SJCRH30 (cell line): ENCODE measurements at regions not wholly inside any gene's neighbourhood (a gene's known extent, or its start where the extent isn't known, plus 50 kb on each side); places are given as distances from the start of the nearest gene placed in this dataset.

Source experiments
- DNase-seq, 2 experiments: peaks; one replicate each; pipeline ENCODE4 v3.0.0-alpha.2; 2015 to 2020
- H3K27ac ChIP-seq: fragments of 250-450 bp; sonication (Bioruptor Pico); 2 replicates; pipeline ENCODE4 v1.5.1; 2020; ENCODE audit warnings: mild to moderate bottlenecking, moderate library complexity
- H3K27me3 ChIP-seq: fragments of 250-450 bp; sonication (Bioruptor Pico); 2 replicates; pipeline ENCODE4 v1.5.1; 2020; ENCODE audit warnings: mild to moderate bottlenecking, moderate library complexity
- H3K36me3 ChIP-seq: fragments of 250-450 bp; sonication (Bioruptor Pico); 2 replicates; pipeline ENCODE4 v1.5.1; 2020; ENCODE audit warnings: mild to moderate bottlenecking, moderate library complexity
- H3K4me1 ChIP-seq: fragments of 250-450 bp; sonication (Bioruptor Pico); 2 replicates; pipeline ENCODE4 v1.5.1; 2020; ENCODE audit warnings: mild to moderate bottlenecking, moderate library complexity
- H3K4me3 ChIP-seq: fragments of 250-450 bp; sonication (Bioruptor Pico); 2 replicates; pipeline ENCODE4 v1.5.1; 2020; ENCODE audit warnings: mild to moderate bottlenecking, moderate library complexity
- H3K9me3 ChIP-seq: fragments of 250-450 bp; sonication (Bioruptor Pico); replicated peaks from 2 replicates; pipeline ENCODE4 v1.5.1; 2020; ENCODE audit warnings: mild to moderate bottlenecking, moderate library complexity

DNA sequence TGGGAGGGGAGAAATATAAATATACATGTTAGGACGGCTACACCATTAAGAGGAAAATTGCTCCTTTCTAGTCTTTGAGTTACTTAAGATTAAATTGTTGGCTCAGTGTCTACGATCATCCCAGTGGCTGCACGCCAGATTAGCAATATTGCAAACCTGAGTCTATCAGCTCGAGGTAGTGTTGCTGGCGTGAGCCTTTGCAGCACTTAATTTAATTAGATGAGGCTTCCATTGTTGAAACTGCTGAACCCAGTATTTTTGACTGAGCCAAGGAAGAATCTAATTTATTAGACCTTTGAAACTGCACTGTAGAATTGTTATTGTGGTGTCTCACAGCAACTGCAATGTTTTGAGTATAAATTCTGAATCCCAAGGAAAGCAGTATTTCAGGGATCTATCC lies 782.4 kb upstream of the ROBO1 start:
- no peak for DNase-seq
- Histone ChIP-seq H3K4me1 (no peaks in the 10 kb centered on the region), H3K27ac (no peak overlapping the region), H3K27me3 (no peaks in the 10 kb centered on the region), H3K4me3 (no peak overlapping the region), H3K36me3 (no peaks in the 10 kb centered on the region), H3K9me3 (no peaks in the 10 kb centered on the region)

DNA sequence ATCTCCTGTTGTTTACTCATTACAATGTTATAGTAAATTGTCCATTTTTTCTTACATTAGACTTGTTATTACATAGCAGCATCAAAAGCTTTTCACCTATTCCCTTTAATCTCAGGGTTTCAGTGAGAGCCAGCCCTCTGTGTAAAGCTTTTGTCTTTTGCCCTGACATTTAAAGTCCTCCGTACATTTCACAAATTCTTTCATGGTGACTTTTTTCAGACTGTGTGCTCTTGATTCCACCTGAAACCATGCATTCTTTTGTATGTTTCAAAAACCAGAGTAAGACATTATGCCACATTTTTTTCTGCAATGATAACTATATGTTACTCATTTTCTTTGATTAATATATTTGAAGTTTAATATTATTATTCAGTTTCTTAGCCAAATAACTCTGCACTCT lies 781.4 kb upstream of the ROBO1 start:
- Histone ChIP-seq H3K27ac (no peak overlapping the region), H3K4me3 (no peak overlapping the region), H3K27me3 (no peaks in the 10 kb centered on the region), H3K9me3 (no peaks in the 10 kb centered on the region), H3K36me3 (no peaks in the 10 kb centered on the region), H3K4me1 (no peaks in the 10 kb centered on the region)
- no peak for DNase-seq

- Histone ChIP-seq H3K4me3 (no peak overlapping the region), H3K4me1 (peaks cover 4% of the 10 kb centered on the region), H3K27ac (no peak overlapping the region), H3K27me3 (no peaks in the 10 kb centered on the region), H3K9me3 (no peaks in the 10 kb centered on the region), H3K36me3 (no peaks in the 10 kb centered on the region)
- no peak for DNase-seq
These were observed 775.4 kb upstream of the ROBO1 start for GRCh38 chr3:80543154-80543553.

DNA sequence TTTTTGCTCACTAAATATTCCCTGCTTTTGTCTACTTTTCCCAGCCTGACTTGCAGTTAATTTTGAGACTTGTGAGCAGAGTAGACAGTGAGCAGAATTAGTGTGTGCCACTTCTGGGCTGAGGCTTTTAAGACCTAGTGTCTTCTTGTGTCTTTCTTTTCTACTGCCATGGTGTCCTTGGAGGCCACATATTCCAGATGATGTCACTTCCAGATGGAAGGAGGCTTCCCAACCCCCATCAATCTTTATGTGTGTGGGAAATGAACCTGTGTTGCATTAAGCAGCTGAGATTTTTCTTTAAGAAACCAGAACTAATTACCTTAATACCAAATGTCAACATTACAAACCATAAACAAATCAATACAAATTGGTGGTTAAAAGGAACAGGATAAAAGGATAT lies 774.7 kb upstream of the ROBO1 start:
- 0 out of 2 replicates have a peak overlapping the region, but pooled peaks have one; percentile 6 for H3K27ac ChIP-seq
- H3K36me3 ChIP-seq: no peaks in the 10 kb centered on the region
- H3K27me3 ChIP-seq: no peaks in the 10 kb centered on the region
- H3K4me1 ChIP-seq: peaks cover 4% of the 10 kb centered on the region
- H3K9me3 ChIP-seq: no peaks in the 10 kb centered on the region
- DNase-seq: peak; percentile 55 to 79
- H3K4me3 ChIP-seq: no peak overlapping the region

- Histone ChIP-seq H3K4me1 (peaks cover 4% of the 10 kb centered on the region), H3K36me3 (no peaks in the 10 kb centered on the region), H3K9me3 (no peaks in the 10 kb centered on the region), H3K27me3 (no peaks in the 10 kb centered on the region), H3K4me3 (no peak overlapping the region), H3K27ac (no peak overlapping the region)
- no peak for DNase-seq
These were observed 769.9 kb upstream of the ROBO1 start for GRCh38 chr3:80537680-80538079.

DNA sequence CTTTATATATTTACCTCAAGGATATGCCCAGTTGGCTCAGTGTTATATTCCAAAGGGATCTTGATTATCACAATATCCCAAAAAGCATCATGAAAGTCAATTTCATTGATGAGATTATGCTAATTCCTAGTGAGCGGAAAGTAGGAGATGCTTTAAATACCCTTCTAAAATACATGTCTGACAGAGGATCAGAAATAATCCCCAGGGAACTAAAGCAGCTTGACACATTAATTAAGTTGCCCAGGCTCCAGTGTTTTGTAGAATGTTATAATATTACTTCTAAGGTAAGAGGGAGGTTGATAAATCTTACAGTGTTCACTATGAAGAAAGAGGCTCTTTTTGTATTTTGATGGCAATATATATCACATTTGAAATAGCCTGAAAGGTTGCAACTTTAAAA lies 767.5 kb upstream of the ROBO1 start:
- Histone ChIP-seq H3K27ac (no peak overlapping the region), H3K4me1 (no peaks in the 10 kb centered on the region), H3K4me3 (no peak overlapping the region), H3K36me3 (no peaks in the 10 kb centered on the region), H3K27me3 (no peaks in the 10 kb centered on the region), H3K9me3 (no peaks in the 10 kb centered on the region)
- no peak for DNase-seq

DNA sequence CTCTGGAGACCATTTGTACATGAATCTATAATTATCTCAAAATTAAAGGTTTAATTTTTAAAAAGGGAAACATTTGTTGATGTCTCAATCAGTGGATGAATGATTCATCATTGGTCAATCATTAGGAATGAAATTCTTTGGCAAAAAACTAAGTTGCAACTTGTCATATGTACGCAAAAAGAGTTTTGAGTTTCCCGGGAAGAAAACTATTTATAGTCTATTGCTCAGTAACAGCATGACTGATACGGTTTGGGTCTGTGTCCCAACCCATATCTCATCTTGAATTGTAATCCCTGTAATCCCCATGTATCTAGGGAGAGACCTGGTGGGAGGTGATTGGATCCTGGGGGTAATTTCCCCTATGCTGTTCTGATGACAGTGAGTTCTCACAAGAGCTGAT lies 765.8 kb upstream of the ROBO1 start:
- H3K4me3 ChIP-seq: no peak overlapping the region
- no peaks in the 10 kb centered on the region for H3K36me3 ChIP-seq
- no peak for DNase-seq
- H3K27me3 ChIP-seq: no peaks in the 10 kb centered on the region
- H3K9me3 ChIP-seq: peaks cover 3% of the 10 kb centered on the region; the same call in 1 of the 2 replicates
- H3K27ac ChIP-seq: no peak overlapping the region
- no peaks in the 10 kb centered on the region for H3K4me1 ChIP-seq

DNA sequence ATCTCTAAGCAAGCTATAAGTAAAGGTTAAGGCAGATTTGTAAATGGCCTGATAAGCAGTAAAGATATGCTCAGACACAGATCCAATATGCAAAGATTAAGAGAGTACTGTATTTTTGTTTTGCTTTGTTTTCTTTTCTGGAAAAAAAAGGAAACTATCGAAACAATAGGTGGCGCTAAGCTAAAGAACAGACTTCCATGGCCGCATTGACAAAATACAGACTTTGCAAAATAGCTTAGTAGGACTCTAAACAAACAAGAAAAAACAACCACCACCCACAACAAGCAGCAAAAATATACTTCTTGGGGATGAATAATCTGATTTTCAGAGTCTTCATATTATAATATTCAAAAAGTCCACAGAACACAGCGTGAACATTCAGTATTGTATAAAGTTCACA lies 758.4 kb upstream of the ROBO1 start:
- Histone ChIP-seq H3K27ac (no peak overlapping the region), H3K4me1 (no peaks in the 10 kb centered on the region), H3K9me3 (peaks cover 3% of the 10 kb centered on the region; the same call in 1 of the 2 replicates), H3K4me3 (no peak overlapping the region), H3K27me3 (no peaks in the 10 kb centered on the region), H3K36me3 (no peaks in the 10 kb centered on the region)
- DNase-seq: no peak

GRCh38 chr3:80521081-80521480 lies 753.3 kb upstream of the ROBO1 start:
- Histone ChIP-seq H3K27me3 (no peaks in the 10 kb centered on the region), H3K36me3 (no peaks in the 10 kb centered on the region), H3K27ac (no peak overlapping the region), H3K9me3 (no peaks in the 10 kb centered on the region), H3K4me3 (no peak overlapping the region), H3K4me1 (no peaks in the 10 kb centered on the region)
- no peak for DNase-seq

GRCh38 chr3:80519436-80519835 lies 751.6 kb upstream of the ROBO1 start:
- DNase-seq: no peak
- Histone ChIP-seq H3K27ac (no peak overlapping the region), H3K27me3 (no peaks in the 10 kb centered on the region), H3K4me3 (no peak overlapping the region), H3K36me3 (no peaks in the 10 kb centered on the region), H3K4me1 (no peaks in the 10 kb centered on the region), H3K9me3 (no peaks in the 10 kb centered on the region)

- H3K9me3 ChIP-seq: no peaks in the 10 kb centered on the region
- no peak overlapping the region for H3K27ac ChIP-seq
- no peaks in the 10 kb centered on the region for H3K27me3 ChIP-seq
- H3K4me3 ChIP-seq: no peak overlapping the region
- no peaks in the 10 kb centered on the region for H3K4me1 ChIP-seq
- H3K36me3 ChIP-seq: no peaks in the 10 kb centered on the region
- DNase-seq: no peak
These were observed 728.7 kb upstream of the ROBO1 start for GRCh38 chr3:80496452-80496851.

- Histone ChIP-seq H3K9me3 (no peaks in the 10 kb centered on the region), H3K4me1 (no peaks in the 10 kb centered on the region), H3K27me3 (no peaks in the 10 kb centered on the region), H3K36me3 (no peaks in the 10 kb centered on the region), H3K27ac (no peak overlapping the region), H3K4me3 (no peak overlapping the region)
- no peak for DNase-seq
These were observed 724.4 kb upstream of the ROBO1 start for GRCh38 chr3:80492162-80492561.

- Histone ChIP-seq H3K4me1 (no peaks in the 10 kb centered on the region), H3K27ac (no peak overlapping the region), H3K36me3 (no peaks in the 10 kb centered on the region), H3K27me3 (no peaks in the 10 kb centered on the region), H3K9me3 (no peaks in the 10 kb centered on the region), H3K4me3 (no peak overlapping the region)
- no peak for DNase-seq
These were observed 705.2 kb upstream of the ROBO1 start for GRCh38 chr3:80472961-80473360.

GRCh38 chr3:80472459-80472858 lies 704.7 kb upstream of the ROBO1 start:
- DNase-seq: no peak
- Histone ChIP-seq H3K36me3 (no peaks in the 10 kb centered on the region), H3K27ac (no peak overlapping the region), H3K4me3 (no peak overlapping the region), H3K4me1 (no peaks in the 10 kb centered on the region), H3K9me3 (no peaks in the 10 kb centered on the region), H3K27me3 (no peaks in the 10 kb centered on the region)

GRCh38 chr3:80470433-80470832 lies 702.6 kb upstream of the ROBO1 start:
- H3K27ac ChIP-seq: no peak overlapping the region
- DNase-seq: no peak

GRCh38 chr3:80465746-80466145 lies 697.9 kb upstream of the ROBO1 start:
- Histone ChIP-seq H3K36me3 (no peaks in the 10 kb centered on the region), H3K4me3 (no peak overlapping the region), H3K27ac (no peak overlapping the region), H3K9me3 (no peaks in the 10 kb centered on the region), H3K27me3 (no peaks in the 10 kb centered on the region), H3K4me1 (no peaks in the 10 kb centered on the region)
- DNase-seq: no peak

More at GRCh38 chr3:80470433-80470832, 702.6 kb upstream of the ROBO1 start:
- Histone ChIP-seq H3K4me3 (no peak overlapping the region), H3K27me3 (no peaks in the 10 kb centered on the region), H3K9me3 (no peaks in the 10 kb centered on the region), H3K36me3 (no peaks in the 10 kb centered on the region), H3K4me1 (no peaks in the 10 kb centered on the region)

DNA sequence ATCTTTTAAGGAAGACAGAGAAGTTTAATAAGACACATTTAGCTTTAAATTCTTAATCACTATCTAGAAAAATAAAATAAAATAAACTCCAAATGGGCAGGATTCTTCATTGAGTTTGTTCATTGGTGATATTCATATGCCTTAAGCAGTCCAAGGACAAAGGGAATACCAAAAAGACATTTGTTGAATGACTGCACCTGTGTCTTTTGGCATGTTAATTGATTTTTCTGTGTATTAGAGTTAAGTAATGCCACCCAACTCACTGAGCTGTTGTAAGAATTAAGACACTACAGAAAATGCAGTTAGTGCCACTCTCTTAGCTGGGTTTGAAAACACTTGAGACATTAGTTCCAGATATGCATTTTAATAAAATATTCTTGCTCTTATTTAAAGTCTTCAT lies 683.6 kb upstream of the ROBO1 start:
- Histone ChIP-seq H3K36me3 (no peaks in the 10 kb centered on the region), H3K9me3 (no peaks in the 10 kb centered on the region)

More for the DNA sequence above, 683.6 kb upstream of the ROBO1 start:
- no peaks in the 10 kb centered on the region for H3K4me1 ChIP-seq
- no peak overlapping the region for H3K27ac ChIP-seq
- no peak overlapping the region for H3K4me3 ChIP-seq
- peak in 1 of 2 experiments; percentile 16 for DNase-seq
- no peaks in the 10 kb centered on the region for H3K27me3 ChIP-seq
